Activated CD4-positive, alpha-beta T cell treated with anti-CD3 and anti-CD28 coated beads, Interleukin-2, Interleukin-6, amounts not matched to agents 100 ng/mL and 50 ng/mL, durations not matched to agents 16 hours and 8 hours (primary cell): ENCODE measurements at regions not wholly inside any gene's neighbourhood (a gene's known extent, or its start where the extent isn't known, plus 50 kb on each side); places are given as distances from the start of the nearest gene placed in this dataset.

Experiments used
- DNase-seq: peaks from one replicate; pipeline ENCODE4 v3.0.0-alpha.2; 2020

- DNase-seq = no peak
Measured at GRCh38 chr12:40559865-40560264, 132.4 kb upstream of the CNTN1 start.

DNA sequence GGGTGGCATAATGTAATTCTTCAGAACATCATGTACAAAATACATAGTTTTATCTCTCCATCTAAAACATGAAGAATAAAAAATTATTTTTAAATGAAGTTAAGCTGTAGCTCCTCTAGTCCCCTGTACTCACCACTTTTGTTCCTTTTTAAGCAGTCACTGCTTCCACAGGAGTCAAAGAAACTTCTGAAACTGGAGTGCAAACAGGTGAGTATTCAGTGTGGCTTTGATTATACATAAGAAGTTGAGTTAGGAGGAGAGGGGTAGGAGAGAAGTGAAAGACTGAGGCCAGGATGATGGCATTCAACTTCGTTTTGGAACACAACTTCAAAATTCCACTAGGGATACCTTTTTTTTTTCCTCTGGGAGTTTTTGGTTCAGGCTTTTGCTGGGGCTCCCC is 131.4 kb upstream of the CNTN1 start:
- DNase-seq = no peak

DNA sequence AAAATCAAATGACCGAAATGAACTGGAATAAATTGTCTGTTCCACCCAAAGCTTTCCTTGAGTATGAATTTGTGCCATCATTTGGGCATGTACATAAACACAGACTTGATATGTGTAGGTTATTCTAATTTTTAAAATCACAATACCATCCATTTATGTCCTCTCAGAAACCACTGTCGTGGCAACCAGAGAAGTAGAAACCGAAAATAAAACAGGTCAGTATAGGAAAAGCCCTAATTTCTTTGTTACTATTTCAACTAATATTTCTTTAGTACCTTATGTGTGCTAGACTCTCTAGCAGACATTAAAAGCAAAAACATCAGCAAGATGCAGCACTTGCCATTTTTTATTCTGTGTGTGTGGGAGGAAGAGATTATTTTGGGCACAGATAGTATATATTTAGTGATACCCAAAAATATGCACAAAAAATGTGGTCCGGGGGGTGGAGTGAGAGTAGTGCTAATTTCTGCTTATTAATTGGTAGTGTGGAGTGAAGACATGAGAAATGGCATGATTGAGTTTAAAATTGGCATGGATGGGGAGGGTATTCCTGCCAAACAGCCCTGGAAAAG is 130.8 kb upstream of the CNTN1 start:
- DNase-seq = no peak

DNA sequence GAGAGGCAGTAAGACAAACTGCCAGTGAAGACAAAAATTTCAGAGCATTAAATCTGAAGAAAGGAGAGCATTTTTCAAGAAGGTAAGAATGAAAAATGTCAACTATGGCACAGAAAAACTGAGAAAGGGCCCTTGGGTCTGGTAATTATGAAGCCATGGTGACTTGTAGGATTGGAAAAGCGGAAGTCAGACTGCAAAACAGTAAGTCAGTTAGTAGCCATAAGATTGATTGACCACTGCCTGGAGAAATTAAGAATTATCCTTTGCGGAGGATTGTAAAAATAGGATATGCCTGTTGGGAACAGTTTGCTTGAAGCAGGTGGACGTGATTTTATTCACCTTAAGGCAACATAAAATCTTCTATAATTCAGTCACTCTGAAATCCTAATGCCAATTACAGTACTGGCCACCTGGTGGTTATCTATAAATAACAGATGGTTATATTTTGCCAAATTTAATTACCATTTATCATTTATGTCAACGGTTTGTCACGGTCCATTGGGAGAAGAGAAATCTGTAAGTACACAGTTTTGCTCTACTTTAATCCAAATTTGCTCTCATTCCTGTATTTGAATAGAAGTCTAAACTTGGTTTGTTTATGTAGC is 127.1 kb upstream of the CNTN1 start:
- DNase-seq = no peak

- no peak for DNase-seq
Measured at GRCh38 chr12:40566271-40566670, 126.0 kb upstream of the CNTN1 start.

DNA sequence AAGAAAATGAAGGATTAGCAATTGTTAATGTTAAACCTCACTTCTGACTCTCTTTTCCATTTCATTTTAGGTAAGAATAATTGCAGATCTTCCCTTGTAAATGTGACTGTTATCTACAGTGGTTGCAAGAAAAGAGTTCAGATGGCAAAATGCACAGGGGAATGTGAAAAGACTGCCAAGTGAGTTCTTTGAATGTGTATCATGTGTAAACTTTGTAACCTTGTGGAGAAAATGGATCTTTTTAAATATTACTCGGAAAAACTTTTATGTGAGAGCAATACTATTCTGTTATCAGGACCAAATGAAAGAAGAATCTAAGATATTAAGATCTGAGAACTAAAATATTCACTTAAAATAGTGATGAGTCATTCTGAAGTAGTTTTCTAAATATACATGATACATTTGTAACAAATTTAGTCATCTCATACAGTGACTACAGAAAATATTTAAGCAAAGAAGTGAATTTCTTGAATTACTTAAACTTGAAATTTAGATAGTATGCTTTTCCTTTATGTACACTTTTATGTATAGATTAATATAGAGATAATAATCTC is 122.5 kb upstream of the CNTN1 start:
- no peak for DNase-seq

DNA sequence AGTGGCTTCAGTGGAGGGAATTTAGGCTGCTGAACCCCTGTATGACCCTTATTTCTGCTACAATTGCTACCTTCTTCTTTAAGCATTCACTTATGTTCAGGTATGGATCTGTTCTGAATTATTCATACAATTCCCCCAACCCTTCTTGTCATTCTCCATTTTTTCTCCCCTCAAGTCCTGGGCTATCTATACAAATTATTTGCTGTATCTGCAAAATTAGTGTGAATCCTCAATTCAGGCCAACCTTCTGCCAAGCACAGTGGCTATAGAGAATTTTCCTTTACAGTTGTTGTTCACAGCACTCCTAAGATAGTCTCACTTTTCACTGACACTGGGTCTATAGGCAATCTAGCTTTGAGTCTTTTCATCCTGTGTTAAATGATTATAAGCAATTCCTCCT is 119.2 kb upstream of the CNTN1 start:
- no peak for DNase-seq

DNA sequence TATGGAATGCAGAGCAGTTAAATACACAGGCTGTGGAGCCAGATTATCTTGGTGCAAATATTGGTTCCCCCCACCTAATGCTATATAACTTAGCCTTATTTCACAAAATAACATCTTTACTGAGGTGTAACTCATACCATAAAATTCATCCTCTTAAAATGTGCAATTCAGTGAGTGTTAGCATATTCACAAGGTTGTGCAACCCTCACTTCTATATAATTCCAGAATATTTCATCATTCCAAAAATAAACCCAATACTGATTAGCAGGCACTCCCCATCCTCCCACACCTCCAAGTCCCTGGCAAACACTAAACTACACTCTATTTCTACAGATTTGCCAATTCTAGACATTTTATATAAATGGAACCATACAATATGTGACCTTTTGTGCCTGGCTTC is 116.3 kb upstream of the CNTN1 start:
- no peak for DNase-seq

DNA sequence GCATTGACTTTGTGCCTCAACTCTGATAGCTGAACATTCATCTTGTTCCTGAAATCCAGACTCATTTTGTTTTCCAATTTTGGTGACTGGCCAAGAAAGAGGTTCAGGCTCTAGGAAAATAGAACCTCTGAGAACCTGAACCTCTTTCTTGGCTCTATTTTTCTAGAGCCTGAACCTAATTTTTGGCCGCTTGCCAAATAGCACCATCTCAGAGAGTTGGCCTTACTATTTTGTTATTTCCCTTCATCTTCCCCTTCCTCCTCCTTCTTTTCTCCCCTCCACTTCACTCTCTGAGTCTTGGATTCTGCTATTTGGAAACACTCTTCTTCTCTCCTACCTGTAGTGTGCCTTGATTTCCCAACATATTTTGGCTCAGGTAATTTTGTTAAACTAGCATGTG is 114.4 kb upstream of the CNTN1 start:
- DNase-seq = no peak

DNA sequence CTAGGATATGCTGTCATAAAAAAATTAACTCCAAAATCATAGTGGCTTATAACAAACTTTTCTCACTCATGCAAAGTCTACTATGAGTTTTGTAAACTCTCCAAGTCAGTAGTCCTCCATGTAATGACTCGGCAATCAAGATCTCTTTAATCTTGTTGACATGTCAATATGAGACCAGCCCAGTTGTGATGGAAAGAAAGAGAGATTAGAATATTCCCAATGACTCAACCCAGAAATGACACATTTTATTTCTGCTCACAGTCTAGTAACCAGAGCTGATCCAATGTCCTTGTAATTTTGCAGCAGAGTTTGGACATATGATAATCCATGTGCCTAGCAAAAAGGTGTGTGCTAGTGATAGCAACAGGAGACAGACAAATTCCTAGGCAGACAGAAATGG is 112.6 kb upstream of the CNTN1 start:
- no peak for DNase-seq

DNA sequence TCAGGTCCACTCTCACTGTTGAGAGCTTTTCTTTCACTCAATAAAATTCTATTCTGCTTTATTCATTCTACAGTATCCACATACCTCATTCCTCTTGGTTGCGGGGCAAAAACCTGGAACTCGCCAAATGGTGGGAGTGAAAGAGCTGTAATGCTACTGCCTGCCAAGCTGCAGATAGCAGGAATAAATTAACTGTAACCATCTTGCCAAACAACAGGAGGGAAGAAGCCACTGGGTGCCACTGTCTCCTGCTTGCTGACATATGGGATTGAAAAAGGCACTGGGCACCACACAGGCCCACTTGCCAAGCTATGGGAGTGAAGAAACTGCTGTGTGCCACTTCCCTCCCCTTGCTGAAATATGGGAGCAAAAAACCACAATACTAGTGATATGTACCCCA is 111.9 kb upstream of the CNTN1 start:
- no peak for DNase-seq

GRCh38 chr12:40581889-40582288 is 110.3 kb upstream of the CNTN1 start:
- DNase-seq = no peak

DNA sequence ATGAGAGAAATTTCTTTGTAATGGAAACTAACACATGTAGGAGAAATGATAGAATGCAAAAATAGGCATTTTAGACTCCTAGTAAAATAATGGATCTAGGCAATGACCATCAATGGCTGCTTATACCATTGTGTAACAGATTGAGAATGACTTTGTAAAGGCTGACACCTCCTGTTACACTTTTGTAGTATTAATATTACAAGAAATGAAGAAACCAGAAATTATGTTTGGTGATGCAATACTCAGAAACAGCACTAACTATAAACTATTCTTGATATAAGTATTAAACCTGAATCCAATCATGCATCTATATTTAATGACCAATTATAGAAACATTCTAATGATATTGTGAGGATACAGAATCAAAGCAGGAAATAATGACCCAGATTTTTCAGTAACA is 108.5 kb upstream of the CNTN1 start:
- DNase-seq = no peak

DNA sequence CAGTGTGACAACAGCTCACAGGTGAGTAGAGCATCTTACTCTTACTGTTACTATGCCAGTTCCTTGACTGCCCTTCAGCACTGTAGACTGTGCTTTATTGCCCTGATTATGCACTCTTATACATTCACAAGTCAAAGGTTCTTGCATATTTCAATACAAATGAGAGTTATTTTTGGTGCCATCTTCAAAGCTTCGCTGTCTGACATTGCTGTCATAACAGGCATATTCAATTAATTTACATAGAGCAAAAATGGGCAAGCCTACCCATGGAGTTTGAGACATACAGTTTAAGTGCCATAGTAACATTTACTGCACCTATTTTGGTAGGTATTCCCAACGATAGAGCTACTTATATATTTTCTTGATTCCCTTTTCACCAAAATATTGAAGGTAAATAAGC is 107.5 kb upstream of the CNTN1 start:
- no peak for DNase-seq

- no peak for DNase-seq
Measured at GRCh38 chr12:40586823-40587222, 105.4 kb upstream of the CNTN1 start.

DNA sequence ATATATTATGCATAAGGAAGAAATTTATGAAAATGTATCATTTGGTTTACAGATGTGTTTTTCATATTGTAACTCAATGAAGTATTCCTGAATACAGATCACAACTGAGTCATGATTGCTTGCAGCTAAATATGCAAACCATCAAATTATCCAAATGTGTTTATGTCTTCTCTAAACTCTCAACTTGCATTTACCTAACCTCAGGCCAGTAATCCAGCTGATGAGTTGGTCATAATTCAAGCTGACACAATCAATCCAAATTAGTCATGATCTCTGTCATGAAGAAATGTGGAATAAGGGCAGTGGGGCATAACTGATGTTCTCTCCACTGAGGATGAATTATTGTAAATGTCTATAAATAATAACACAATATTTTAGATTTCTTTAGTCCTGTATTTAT is 104.8 kb upstream of the CNTN1 start:
- DNase-seq = no peak

DNA sequence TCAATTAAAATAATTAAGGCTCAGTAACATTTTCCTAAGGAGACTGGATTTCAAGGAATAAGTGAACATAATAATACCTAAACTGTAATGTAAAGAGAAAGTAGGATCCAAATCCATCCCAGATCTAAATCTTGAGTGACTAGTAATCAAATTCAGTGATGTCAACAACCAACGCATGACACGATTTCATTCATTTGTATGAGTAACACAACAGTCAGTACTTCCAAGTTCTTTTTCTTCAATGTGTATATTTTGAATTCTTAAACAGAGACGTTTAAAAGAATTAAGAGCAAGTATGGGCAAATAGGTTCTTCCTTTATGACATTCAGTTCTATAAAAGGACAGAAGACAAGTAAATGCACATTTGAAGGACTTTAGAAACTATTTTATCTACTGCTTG is 104.3 kb upstream of the CNTN1 start:
- DNase-seq = no peak

- DNase-seq = no peak
Measured at GRCh38 chr12:40597133-40597532, 95.1 kb upstream of the CNTN1 start.

DNA sequence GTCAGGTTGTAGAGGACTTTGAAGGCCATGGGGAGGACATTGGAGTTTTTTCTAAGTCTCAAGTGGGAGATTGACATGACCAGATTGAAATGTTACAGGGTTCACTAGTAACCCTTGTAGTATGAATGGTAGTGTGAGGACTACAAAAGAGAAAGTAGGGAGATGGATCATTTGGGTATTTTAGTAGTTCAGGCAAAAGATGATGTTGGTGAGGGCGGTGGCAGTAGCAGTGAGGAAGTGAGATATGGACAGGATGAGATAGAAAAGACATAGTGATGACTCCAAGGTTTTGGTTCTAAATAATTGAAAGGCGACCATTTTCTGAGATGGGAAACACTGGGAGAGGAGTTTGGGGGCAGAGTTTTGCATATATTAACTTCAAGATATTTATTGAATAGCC is 94.2 kb upstream of the CNTN1 start:
- DNase-seq = no peak

- no peak for DNase-seq
Measured at GRCh38 chr12:40602562-40602961, 89.7 kb upstream of the CNTN1 start.

GRCh38 chr12:40614923-40615322 is 77.3 kb upstream of the CNTN1 start:
- DNase-seq = peak; percentile 6

DNA sequence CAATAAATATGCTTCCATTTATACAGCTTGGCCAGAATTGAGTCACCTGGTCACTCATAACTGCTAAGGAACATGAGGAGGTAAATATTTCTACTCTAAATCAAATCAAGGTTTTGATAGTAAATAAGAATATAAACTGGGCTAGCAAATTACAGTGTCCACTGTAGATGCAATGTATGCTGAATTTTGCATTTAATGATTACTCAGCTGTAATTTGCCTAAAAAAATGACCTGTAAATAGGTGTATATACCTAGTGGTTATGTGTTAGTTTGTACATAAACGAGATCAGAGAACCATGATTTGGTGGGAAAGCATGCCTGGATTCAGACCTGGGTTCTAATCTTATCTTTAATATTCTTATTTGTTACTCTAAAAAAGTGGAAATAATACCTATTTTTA is 76.6 kb upstream of the CNTN1 start:
- DNase-seq = no peak

GRCh38 chr12:40616383-40616915 is 75.8 kb upstream of the CNTN1 start:
- no peak for DNase-seq

DNA sequence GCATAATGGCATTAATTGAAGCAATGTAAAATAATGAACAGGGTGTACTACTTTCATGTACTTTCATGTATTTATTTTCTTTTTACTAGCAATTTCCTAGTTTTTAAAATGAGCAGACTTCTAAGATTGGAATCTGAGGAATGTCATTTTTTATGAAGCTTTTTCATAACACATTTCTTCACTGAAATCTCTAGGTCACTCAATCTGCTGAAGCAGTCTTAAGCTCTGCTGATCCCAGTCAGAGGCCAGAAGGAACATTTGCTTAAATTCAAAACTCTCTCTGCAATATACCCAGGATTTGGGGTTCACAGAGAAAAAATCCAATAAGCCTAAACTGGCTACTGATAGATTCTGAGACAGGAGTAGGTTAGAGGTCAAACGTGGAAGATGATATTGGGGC is 73.6 kb upstream of the CNTN1 start:
- no peak for DNase-seq

DNA sequence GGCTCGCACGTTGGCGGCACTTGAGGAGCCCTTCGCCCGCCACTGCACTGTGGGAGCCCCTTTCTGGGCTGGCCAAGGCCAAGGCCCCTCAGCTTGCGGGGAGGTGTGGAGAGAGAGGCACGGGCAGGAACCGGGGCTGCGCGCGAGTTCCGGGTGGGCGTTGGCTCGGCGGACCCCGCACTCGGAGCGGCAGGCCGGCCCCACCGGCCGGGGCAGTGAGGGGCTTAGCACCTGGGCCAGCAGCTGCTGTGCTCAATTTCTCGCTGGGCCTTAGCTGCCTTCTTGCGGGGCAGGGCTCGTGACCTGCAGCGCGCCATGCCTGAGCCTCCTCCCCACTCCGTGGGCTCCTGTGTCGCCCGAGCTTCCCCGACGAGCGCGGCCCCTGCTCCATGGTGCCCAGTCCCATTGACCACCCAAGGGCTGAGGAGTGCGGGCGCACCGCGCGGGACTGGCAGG is 71.6 kb upstream of the CNTN1 start:
- DNase-seq = no peak
